ENCODE measurements at regions not wholly inside any gene's neighbourhood (a gene's known extent, or its start where the extent isn't known, plus 50 kb on each side); places are given as distances from the start of the nearest gene placed in this dataset.

- no peaks in the 10 kb centered on the region for H3K36me3 ChIP-seq (ENCODE audit: control insufficient read depth in 2 of 2, insufficient read depth in 1 of 2, low read length in 2 of 2)
- 0 out of 2 replicates have a peak, but pooled peaks cover 5% of the 10 kb centered on the region for H3K4me1 ChIP-seq (ENCODE audit: control insufficient read depth, insufficient read depth, low read length)
- H3K4me3 ChIP-seq (ENCODE audit: low read depth, low read length) = no peak overlapping the region
- no peaks in the 10 kb centered on the region for H3K9me3 ChIP-seq (ENCODE audit: control insufficient read depth, insufficient read depth, low read depth, low read length)
- POLR2A ChIA-PET = no interaction called here
- TF ChIP-seq ZBTB8A (tag by site-specific recombination; IDR thresholded peaks at IDR 0.05) = no peak
- TF ChIP-seq ZNF335 (tag by site-specific recombination; conservative IDR thresholded peaks at IDR 0.05) = no peak
- no peak for TF ChIP-seq ZNF211 (tag by site-specific recombination; IDR thresholded peaks at IDR 0.05; ENCODE audit: low read depth)
- TF ChIP-seq, protein P1, sequence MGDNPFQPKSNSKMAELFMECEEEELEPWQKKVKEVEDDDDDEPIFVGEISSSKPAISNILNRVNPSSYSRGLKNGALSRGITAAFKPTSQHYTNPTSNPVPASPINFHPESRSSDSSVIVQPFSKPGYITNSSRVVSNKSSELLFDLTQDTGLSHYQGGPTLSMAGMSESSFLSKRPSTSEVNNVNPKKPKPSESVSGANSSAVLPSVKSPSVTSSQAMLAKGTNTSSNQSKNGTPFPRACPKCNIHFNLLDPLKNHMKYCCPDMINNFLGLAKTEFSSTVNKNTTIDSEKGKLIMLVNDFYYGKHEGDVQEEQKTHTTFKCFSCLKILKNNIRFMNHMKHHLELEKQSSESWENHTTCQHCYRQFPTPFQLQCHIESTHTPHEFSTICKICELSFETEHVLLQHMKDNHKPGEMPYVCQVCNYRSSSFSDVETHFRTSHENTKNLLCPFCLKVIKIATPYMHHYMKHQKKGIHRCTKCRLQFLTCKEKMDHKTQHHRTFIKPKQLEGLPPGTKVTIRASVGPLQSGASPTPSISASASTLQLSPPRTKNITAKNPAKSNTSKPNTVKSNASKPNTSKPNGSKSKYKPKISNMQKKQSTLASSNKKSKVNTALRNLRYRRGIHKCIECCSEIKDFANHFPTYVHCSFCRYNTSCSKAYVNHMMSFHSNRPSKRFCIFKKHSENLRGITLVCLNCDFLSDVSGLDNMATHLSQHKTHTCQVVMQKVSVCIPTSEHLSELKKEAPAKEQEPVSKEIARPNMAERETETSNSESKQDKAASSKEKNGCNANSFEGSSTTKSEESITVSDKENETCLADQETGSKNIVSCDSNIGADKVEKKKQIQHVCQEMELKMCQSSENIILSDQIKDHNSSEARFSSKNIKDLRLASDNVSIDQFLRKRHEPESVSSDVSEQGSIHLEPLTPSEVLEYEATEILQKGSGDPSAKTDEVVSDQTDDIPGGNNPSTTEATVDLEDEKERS (tag by site-specific recombination; IDR thresholded peaks at IDR 0.05) = no peak
- TF ChIP-seq, protein P2, sequence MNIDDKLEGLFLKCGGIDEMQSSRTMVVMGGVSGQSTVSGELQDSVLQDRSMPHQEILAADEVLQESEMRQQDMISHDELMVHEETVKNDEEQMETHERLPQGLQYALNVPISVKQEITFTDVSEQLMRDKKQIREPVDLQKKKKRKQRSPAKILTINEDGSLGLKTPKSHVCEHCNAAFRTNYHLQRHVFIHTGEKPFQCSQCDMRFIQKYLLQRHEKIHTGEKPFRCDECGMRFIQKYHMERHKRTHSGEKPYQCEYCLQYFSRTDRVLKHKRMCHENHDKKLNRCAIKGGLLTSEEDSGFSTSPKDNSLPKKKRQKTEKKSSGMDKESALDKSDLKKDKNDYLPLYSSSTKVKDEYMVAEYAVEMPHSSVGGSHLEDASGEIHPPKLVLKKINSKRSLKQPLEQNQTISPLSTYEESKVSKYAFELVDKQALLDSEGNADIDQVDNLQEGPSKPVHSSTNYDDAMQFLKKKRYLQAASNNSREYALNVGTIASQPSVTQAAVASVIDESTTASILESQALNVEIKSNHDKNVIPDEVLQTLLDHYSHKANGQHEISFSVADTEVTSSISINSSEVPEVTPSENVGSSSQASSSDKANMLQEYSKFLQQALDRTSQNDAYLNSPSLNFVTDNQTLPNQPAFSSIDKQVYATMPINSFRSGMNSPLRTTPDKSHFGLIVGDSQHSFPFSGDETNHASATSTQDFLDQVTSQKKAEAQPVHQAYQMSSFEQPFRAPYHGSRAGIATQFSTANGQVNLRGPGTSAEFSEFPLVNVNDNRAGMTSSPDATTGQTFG (tag by site-specific recombination; IDR thresholded peaks at IDR 0.05; ENCODE audit: borderline replicate concordance) = no peak
- TF ChIP-seq, protein P3, sequence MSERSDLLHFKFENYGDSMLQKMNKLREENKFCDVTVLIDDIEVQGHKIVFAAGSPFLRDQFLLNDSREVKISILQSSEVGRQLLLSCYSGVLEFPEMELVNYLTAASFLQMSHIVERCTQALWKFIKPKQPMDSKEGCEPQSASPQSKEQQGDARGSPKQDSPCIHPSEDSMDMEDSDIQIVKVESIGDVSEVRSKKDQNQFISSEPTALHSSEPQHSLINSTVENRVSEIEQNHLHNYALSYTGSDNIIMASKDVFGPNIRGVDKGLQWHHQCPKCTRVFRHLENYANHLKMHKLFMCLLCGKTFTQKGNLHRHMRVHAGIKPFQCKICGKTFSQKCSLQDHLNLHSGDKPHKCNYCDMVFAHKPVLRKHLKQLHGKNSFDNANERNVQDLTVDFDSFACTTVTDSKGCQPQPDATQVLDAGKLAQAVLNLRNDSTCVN (tag by site-specific recombination; optimal IDR thresholded peaks at IDR 0.05) = no peak
- no peak for TF ChIP-seq ZBTB44 (tag by site-specific recombination; IDR thresholded peaks at IDR 0.05)
- TF ChIP-seq ZNF473 (tag by site-specific recombination; IDR thresholded peaks at IDR 0.05) = no peak
- TF ChIP-seq FEZF1 (tag by site-specific recombination; IDR thresholded peaks at IDR 0.05) = no peak
- no peak for TF ChIP-seq ZBTB20 (tag by site-specific recombination; IDR thresholded peaks at IDR 0.05)
- TF ChIP-seq ZNF792 (tag by site-specific recombination; IDR thresholded peaks at IDR 0.05) = no peak
- no peak for TF ChIP-seq ZNF776 (tag by site-specific recombination; IDR thresholded peaks at IDR 0.05; ENCODE audit: borderline replicate concordance)
- TF ChIP-seq ZNF621 (tag by site-specific recombination; IDR thresholded peaks at IDR 0.05) = no peak
- TF ChIP-seq ZNF571 (tag by site-specific recombination; IDR thresholded peaks at IDR 0.05) = no peak
- TF ChIP-seq ZNF488 (tag by site-specific recombination; IDR thresholded peaks at IDR 0.05) = no peak
- no peak overlapping the region for H3K27ac ChIP-seq (ENCODE audit: extremely low read depth, low read depth, low read length)
- CTCF ChIA-PET = no interaction called here
Observed at GRCh38 chr5:148012801-148013200, 51.0 kb upstream of the SPINK5 start.

All from HEK293 (cell line).